ENCODE measurements at regions not wholly inside any gene's neighbourhood (a gene's known extent, or its start where the extent isn't known, plus 50 kb on each side); places are given as distances from the start of the nearest gene placed in this dataset.

- TF ChIP-seq YY1 (IDR thresholded peaks at IDR 0.05; ENCODE audit: insufficient read depth, insufficient read length) = no peak
- no peak for TF ChIP-seq ZNF274 (IDR thresholded peaks at IDR 0.05; ENCODE audit: low read depth, low read length)
- TF ChIP-seq SUZ12 (IDR thresholded peaks at IDR 0.05; ENCODE audit: extremely low read depth, insufficient read depth, insufficient read length) = no peak
Observed at GRCh38 chr2:198749364-198749763, 708.4 kb downstream of the SATB2 start.
